Activated CD4-positive, CD25-positive, alpha-beta regulatory T cell treated with anti-CD3 and anti-CD28 coated beads, Interleukin-2, amount 50 U/mL, for 16 hours (primary cell): ENCODE measurements at regions not wholly inside any gene's neighbourhood (a gene's known extent, or its start where the extent isn't known, plus 50 kb on each side); places are given as distances from the start of the nearest gene placed in this dataset.

Experiments
- DNase-seq: peaks from one replicate; pipeline ENCODE4 v3.0.0-alpha.2; 2020; ENCODE audit warnings: low read depth, low spot score

GRCh38 chr12:91586015-91586414 lies 403.4 kb upstream of the DCN start:
- DNase-seq, result no peak

- no peak for DNase-seq
These were observed 400.2 kb upstream of the DCN start for GRCh38 chr12:91582811-91583210.

- DNase-seq, result no peak
These were observed 397.1 kb upstream of the DCN start for GRCh38 chr12:91579516-91580263.

GRCh38 chr12:91577586-91578539 lies 395.2 kb upstream of the DCN start:
- DNase-seq, result no peak

GRCh38 chr12:91576432-91576831 lies 393.8 kb upstream of the DCN start:
- no peak for DNase-seq

GRCh38 chr12:91575630-91576029 lies 393.0 kb upstream of the DCN start:
- no peak for DNase-seq

GRCh38 chr12:91574975-91575374 lies 392.4 kb upstream of the DCN start:
- no peak for DNase-seq

- no peak for DNase-seq
These were observed 391.8 kb upstream of the DCN start for GRCh38 chr12:91574391-91574790.

GRCh38 chr12:91572869-91573268 lies 390.3 kb upstream of the DCN start:
- no peak for DNase-seq

- DNase-seq, result no peak
These were observed 384.5 kb upstream of the DCN start for GRCh38 chr12:91567100-91567485.

GRCh38 chr12:91566328-91567099 lies 383.9 kb upstream of the DCN start:
- no peak for DNase-seq

- no peak for DNase-seq
These were observed 383.2 kb upstream of the DCN start for GRCh38 chr12:91565846-91566245.

GRCh38 chr12:91565246-91565645 lies 382.6 kb upstream of the DCN start:
- no peak for DNase-seq

GRCh38 chr12:91563011-91563765 lies 380.6 kb upstream of the DCN start:
- DNase-seq, result no peak

GRCh38 chr12:91562476-91562875 lies 379.9 kb upstream of the DCN start:
- DNase-seq, result no peak

- no peak for DNase-seq
These were observed 379.3 kb upstream of the DCN start for GRCh38 chr12:91561958-91562325.

GRCh38 chr12:91561301-91561957 lies 378.8 kb upstream of the DCN start:
- DNase-seq, result no peak

GRCh38 chr12:91556909-91557308 lies 374.3 kb upstream of the DCN start:
- DNase-seq, result no peak

GRCh38 chr12:91555436-91556415 lies 373.1 kb upstream of the DCN start:
- DNase-seq, result no peak

GRCh38 chr12:91551927-91552326 lies 369.3 kb upstream of the DCN start:
- DNase-seq, result no peak
